Peyer's patch (tissue), 4 donors: ENCODE measurements at regions not wholly inside any gene's neighbourhood (a gene's known extent, or its start where the extent isn't known, plus 50 kb on each side); places are given as distances from the start of the nearest gene placed in this dataset.
"Not testable (repeated sequence)": the region's sequence is repeated elsewhere in the genome, so short reads cannot be mapped to it uniquely, and the experiment has no call there.

Experiments used
- DNase-seq, 3 donors: peaks; one replicate each; pipeline ENCODE4 v3.0.0-alpha.2; 2017 to 2019
- H3K27ac ChIP-seq, 4 donors: fragments of 200-600 bp; sonication (generic); one replicate each; pipeline ENCODE4 v1.5.1; 2016 to 2019
- H3K27me3 ChIP-seq, 2 donors: fragments of 200-600 bp; sonication (generic); one replicate each; pipeline ENCODE4 v1.5.1; 2019
- H3K36me3 ChIP-seq, 3 donors: fragments of 200-600 bp; sonication (generic); one replicate each; pipeline ENCODE4 v1.5.1; 2016 to 2019
- H3K4me1 ChIP-seq, 4 donors: fragments of 200-600 bp; sonication (generic); one replicate each; pipeline ENCODE4 v1.5.1; 2016 to 2019
- H3K4me3 ChIP-seq, 4 donors: fragments of 200-600 bp; sonication (generic); 1 replicate in 3 of 4; 2 replicates in 1 of 4; pipeline ENCODE4 v1.5.1; 2016 to 2019; ENCODE audit warnings: mild to moderate bottlenecking in 1 of 4
- H3K9me3 ChIP-seq, 4 donors: fragments of 200-600 bp; sonication (generic); one replicate each; pipeline ENCODE4 v1.5.1; 2016 to 2019; ENCODE audit warnings: mild to moderate bottlenecking in 1 of 4
- CTCF ChIP-seq, 6 experiments: fragments of 450-650 bp in 4 of 6; fragments of 200-600 bp in 2 of 6; sonication (generic) in 1 of 6; IDR thresholded peaks; one replicate each; pipeline ENCODE4 v1.5.1; 2017 to 2019; ENCODE audit warnings: antibody characterized with exemption in 6 of 6, mild to moderate bottlenecking in 3 of 6, moderate library complexity in 1 of 6
- POLR2A ChIP-seq, 2 donors: fragments of 450-650 bp; IDR thresholded peaks; one replicate each; pipeline ENCODE4 v1.5.1; 2017; ENCODE audit warnings: antibody characterized with exemption in 2 of 2, mild to moderate bottlenecking in 2 of 2, moderate library complexity in 2 of 2

- H3K9me3 ChIP-seq, result no peaks in the 10 kb centered on the region
- H3K4me1 ChIP-seq, result no peaks in the 10 kb centered on the region
- H3K27me3 ChIP-seq, result no peaks in the 10 kb centered on the region
- no peak for DNase-seq
- TF ChIP-seq POLR2A (IDR thresholded peaks at IDR 0.05) (no peak), CTCF (IDR thresholded peaks at IDR 0.05) (no peak)
- H3K4me3 ChIP-seq, result no peak overlapping the region
- H3K36me3 ChIP-seq, result no peaks in the 10 kb centered on the region
- H3K27ac ChIP-seq, result no peak overlapping the region
Measured at GRCh38 chr3:178336336-178336735, 199.9 kb upstream of the KCNMB2 start.

DNA sequence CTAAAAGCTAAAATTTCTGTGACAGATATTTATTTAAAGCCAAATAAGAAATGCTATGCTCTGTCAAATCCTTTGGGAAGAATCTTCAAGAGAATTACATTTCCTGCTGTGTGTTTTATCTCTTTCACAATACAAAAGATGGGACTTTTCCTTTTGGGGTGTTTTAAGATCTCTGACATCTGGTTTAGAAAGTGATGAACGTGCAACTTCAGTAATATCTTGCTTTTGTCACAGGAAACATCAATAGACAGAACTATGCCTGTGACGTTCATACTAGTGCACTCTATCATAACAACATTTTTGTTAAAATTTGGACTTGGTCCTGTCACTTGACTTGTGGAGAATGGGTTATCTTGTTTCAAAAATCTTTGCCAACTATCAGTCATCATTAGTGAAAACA, 195.7 kb upstream of the KCNMB2 start:
- no peaks in the 10 kb centered on the region for H3K27me3 ChIP-seq
- H3K9me3 ChIP-seq, result no peaks in the 10 kb centered on the region
- no peaks in the 10 kb centered on the region for H3K36me3 ChIP-seq
- no peak overlapping the region for H3K27ac ChIP-seq
- H3K4me1 ChIP-seq, result peaks cover 0 to 10% (median 0%) of the 10 kb centered on the region in 4 donors
- TF ChIP-seq CTCF (IDR thresholded peaks at IDR 0.05) (no peak), POLR2A (IDR thresholded peaks at IDR 0.05) (no peak)
- no peak for DNase-seq
- no peak overlapping the region for H3K4me3 ChIP-seq

DNA sequence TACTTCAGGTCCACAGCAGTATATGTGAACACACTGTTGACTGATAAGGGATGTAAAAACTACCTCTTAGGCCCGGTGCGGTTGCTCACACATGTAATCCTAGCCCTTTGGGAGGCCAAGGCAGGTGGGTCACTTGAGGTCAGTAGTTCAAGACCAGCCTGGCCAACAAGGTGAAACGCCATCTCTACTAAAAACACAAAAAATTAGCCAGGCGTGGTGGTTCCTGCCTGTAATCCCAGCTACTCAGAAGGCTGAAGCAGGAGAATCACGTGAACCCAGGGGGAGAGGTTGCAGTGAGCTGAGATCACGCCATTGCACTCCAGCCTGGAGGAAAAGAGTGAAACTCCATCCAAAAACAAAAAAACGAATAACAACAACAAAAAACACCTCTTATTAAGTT, 194.6 kb upstream of the KCNMB2 start:
- Histone ChIP-seq H3K27me3 (no peaks in the 10 kb centered on the region), H3K4me1 (peaks cover 0 to 10% (median 0%) of the 10 kb centered on the region in 4 donors), H3K9me3 (no peaks in the 10 kb centered on the region), H3K4me3 (no peak overlapping the region), H3K27ac (no peak overlapping the region), H3K36me3 (no peaks in the 10 kb centered on the region)
- TF ChIP-seq POLR2A (IDR thresholded peaks at IDR 0.05), result no peak
- no peak for TF ChIP-seq CTCF (IDR thresholded peaks at IDR 0.05)
- no peak for DNase-seq

DNA sequence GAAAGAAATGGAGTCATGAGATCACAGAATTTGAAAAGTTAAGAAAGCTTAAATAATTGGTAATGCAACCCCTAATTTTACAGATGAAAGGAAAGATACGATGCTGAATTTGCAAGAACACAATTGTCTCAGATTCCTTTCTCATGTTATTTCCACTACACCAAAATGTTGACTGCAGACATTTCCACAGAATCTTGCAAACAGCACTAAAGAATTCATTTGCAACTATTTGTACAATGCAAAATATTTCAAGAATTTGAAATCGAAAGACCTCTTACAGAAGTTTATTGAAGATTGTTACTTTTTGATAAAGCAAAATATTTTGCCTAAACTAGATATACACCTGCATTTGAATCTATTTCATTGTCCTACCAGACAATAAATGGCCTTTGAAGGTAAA, 194.1 kb upstream of the KCNMB2 start:
- no peaks in the 10 kb centered on the region for H3K36me3 ChIP-seq
- H3K27me3 ChIP-seq, result no peaks in the 10 kb centered on the region
- H3K4me3 ChIP-seq, result no peak overlapping the region
- TF ChIP-seq POLR2A (IDR thresholded peaks at IDR 0.05) (no peak), CTCF (IDR thresholded peaks at IDR 0.05) (no peak)
- H3K27ac ChIP-seq, result no peak overlapping the region
- H3K4me1 ChIP-seq, result peaks cover 0 to 10% (median 0%) of the 10 kb centered on the region in 4 donors
- H3K9me3 ChIP-seq, result no peaks in the 10 kb centered on the region
- no peak for DNase-seq

GRCh38 chr3:178343433-178344038, 192.7 kb upstream of the KCNMB2 start:
- Histone ChIP-seq H3K27ac (peak overlapping the region in 2 of 4 donors; percentile 22 to 28), H3K9me3 (no peaks in the 10 kb centered on the region), H3K36me3 (no peaks in the 10 kb centered on the region), H3K4me3 (no peak overlapping the region), H3K4me1 (peaks cover 0 to 10% (median 0%) of the 10 kb centered on the region in 4 donors), H3K27me3 (no peaks in the 10 kb centered on the region)
- peak in 2 of 3 donors; percentile 80 to 83 for DNase-seq
- no peak for TF ChIP-seq POLR2A (IDR thresholded peaks at IDR 0.05)
- TF ChIP-seq CTCF (IDR thresholded peaks at IDR 0.05), result no peak

DNA sequence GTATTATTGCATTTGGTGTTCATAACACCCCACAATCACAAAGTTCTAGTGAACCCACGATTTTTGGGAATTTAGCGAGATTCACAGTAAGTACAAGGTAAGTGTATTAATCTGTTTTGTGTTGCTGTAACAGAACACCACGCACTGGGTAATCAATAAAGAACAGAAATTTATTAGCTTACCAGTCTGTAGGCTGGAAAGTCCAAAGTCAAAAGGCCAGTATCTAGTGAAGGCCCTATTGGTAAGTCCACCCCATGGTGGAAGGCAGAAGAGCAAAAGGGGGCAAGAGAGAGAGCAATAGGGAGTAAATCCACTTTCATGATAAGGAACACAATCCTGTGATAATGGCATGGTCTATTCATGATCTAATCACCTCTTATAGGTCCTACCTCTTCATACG, 190.3 kb upstream of the KCNMB2 start:
- TF ChIP-seq CTCF (IDR thresholded peaks at IDR 0.05) (no peak), POLR2A (IDR thresholded peaks at IDR 0.05) (no peak)
- H3K36me3 ChIP-seq, result no peaks in the 10 kb centered on the region
- no peak for DNase-seq
- H3K9me3 ChIP-seq, result no peaks in the 10 kb centered on the region
- H3K4me1 ChIP-seq, result peaks cover 0 to 10% (median 0%) of the 10 kb centered on the region in 4 donors
- H3K4me3 ChIP-seq, result no peak overlapping the region
- H3K27me3 ChIP-seq, result no peaks in the 10 kb centered on the region
- H3K27ac ChIP-seq, result no peak overlapping the region

GRCh38 chr3:178348561-178349217, 187.5 kb upstream of the KCNMB2 start:
- H3K4me1 ChIP-seq, DNase-seq, H3K27ac ChIP-seq, H3K9me3 ChIP-seq, H3K27me3 ChIP-seq, H3K36me3 ChIP-seq, H3K4me3 ChIP-seq: not testable (repeated sequence)

DNA sequence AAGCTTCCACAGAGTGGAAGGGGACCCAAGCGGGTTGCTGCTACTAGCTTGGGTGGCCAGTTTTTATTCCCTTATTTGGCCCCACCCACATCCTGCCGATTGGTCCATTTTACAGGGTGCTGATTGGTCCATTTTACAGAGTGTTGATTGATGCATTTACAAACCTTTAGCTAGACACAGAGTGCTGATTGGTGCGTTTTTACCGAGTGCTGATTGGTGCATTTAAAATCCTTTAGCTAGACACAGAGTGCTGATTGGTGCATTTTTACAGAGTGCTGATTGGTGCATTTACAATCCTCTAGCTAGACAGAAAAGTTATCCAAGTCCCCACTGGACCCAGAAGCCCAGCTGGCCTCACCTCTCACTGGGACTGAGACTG, 187.0 kb upstream of the KCNMB2 start:
- H3K4me3 ChIP-seq, DNase-seq, H3K36me3 ChIP-seq: not testable (repeated sequence)

More for the DNA sequence above, 187.0 kb upstream of the KCNMB2 start:
- not testable (repeated sequence) for H3K27ac ChIP-seq, H3K4me1 ChIP-seq, H3K9me3 ChIP-seq, H3K27me3 ChIP-seq
